Activated CD8-positive, alpha-beta memory T cell treated with anti-CD3 and anti-CD28 coated beads for 4 hours (primary cell): ENCODE measurements at regions not wholly inside any gene's neighbourhood (a gene's known extent, or its start where the extent isn't known, plus 50 kb on each side); places are given as distances from the start of the nearest gene placed in this dataset.

Source experiments
- DNase-seq, 2 donors: peaks; one replicate each; pipeline ENCODE4 v3.0.0-alpha.2; 2020; ENCODE audit warnings: low read depth in 2 of 2

GRCh38 chr14:51546099-51546498, 105.6 kb upstream of the FRMD6 start:
- DNase-seq = no peak

GRCh38 chr14:51546603-51547258, 105.0 kb upstream of the FRMD6 start:
- DNase-seq = no peak

- no peak for DNase-seq
Observed at GRCh38 chr14:51547260-51547659, 104.5 kb upstream of the FRMD6 start.

GRCh38 chr14:51547701-51548100, 104.0 kb upstream of the FRMD6 start:
- DNase-seq = no peak

- DNase-seq = no peak
Observed at GRCh38 chr14:51548187-51548586, 103.5 kb upstream of the FRMD6 start.

- DNase-seq = no peak
Observed at GRCh38 chr14:51550636-51551035, 101.1 kb upstream of the FRMD6 start.

- no peak for DNase-seq
Observed at GRCh38 chr14:51552275-51552674, 99.4 kb upstream of the FRMD6 start.

- no peak for DNase-seq
Observed at GRCh38 chr14:51552768-51553404, 98.8 kb upstream of the FRMD6 start.

- DNase-seq = no peak
Observed at GRCh38 chr14:51554339-51554920, 97.3 kb upstream of the FRMD6 start.

GRCh38 chr14:51554953-51555352, 96.8 kb upstream of the FRMD6 start:
- no peak for DNase-seq

GRCh38 chr14:51561141-51561540, 90.6 kb upstream of the FRMD6 start:
- no peak for DNase-seq

- DNase-seq = no peak
Observed at GRCh38 chr14:51562816-51563215, 88.9 kb upstream of the FRMD6 start.

- DNase-seq = no peak
Observed at GRCh38 chr14:51563560-51563959, 88.2 kb upstream of the FRMD6 start.

GRCh38 chr14:51564460-51564859, 87.2 kb upstream of the FRMD6 start:
- DNase-seq = no peak

GRCh38 chr14:51564986-51565604, 86.6 kb upstream of the FRMD6 start:
- no peak for DNase-seq

GRCh38 chr14:51566831-51567582, 84.7 kb upstream of the FRMD6 start:
- DNase-seq = no peak

GRCh38 chr14:51568366-51568765, 83.3 kb upstream of the FRMD6 start:
- DNase-seq = no peak

GRCh38 chr14:51573607-51574006, 78.1 kb upstream of the FRMD6 start:
- no peak for DNase-seq

- DNase-seq = no peak
Observed at GRCh38 chr14:51574009-51574408, 77.7 kb upstream of the FRMD6 start.

- DNase-seq = no peak
Observed at GRCh38 chr14:51575349-51576116, 76.2 kb upstream of the FRMD6 start.

GRCh38 chr14:51576117-51576430, 75.6 kb upstream of the FRMD6 start:
- DNase-seq = no peak

GRCh38 chr14:51576879-51577278, 74.8 kb upstream of the FRMD6 start:
- no peak for DNase-seq
